Motor neuron (in vitro differentiated cells): ENCODE measurements at regions not wholly inside any gene's neighbourhood (a gene's known extent, or its start where the extent isn't known, plus 50 kb on each side); places are given as distances from the start of the nearest gene placed in this dataset.
A peak's percentile ranks its signal among the peaks of the same experiment; 100 is the strongest.
"Not testable (repeated sequence)": the region's sequence is repeated elsewhere in the genome, so short reads cannot be mapped to it uniquely, and the experiment has no call there.

Experiments
- ATAC-seq, 8 experiments: fragments of 200-7000 bp; cut with Tn5 transposase; replicated peaks in 6 of 8; 2 replicates each; pipeline ENCODE4 v1.8.0; 2021; ENCODE audit warnings: mild to moderate bottlenecking in 8 of 8, moderate library complexity in 8 of 8
- H3K27ac ChIP-seq, 2 donors: fragments of 250-450 bp; sonication (Bioruptor Pico); 2 replicates each; pipeline ENCODE4 v1.9.0; 2021; ENCODE audit warnings: antibody characterized with exemption in 2 of 2, mild to moderate bottlenecking in 2 of 2, moderate library complexity in 1 of 2
- H3K4me1 ChIP-seq, 2 donors: fragments of 250-450 bp; sonication (Bioruptor Pico); replicated peaks in 1 of 2; 2 replicates each; pipeline ENCODE4 v1.6.1; 2021; ENCODE audit warnings: antibody characterized with exemption in 2 of 2, mild to moderate bottlenecking in 2 of 2, moderate library complexity in 1 of 2
- H3K4me3 ChIP-seq, 5 donors: fragments of 250-450 bp; sonication (Bioruptor Pico); 2 replicates each; pipeline ENCODE4 v1.9.0; 2021; ENCODE audit warnings: antibody characterized with exemption in 5 of 5, mild to moderate bottlenecking in 5 of 5, moderate library complexity in 4 of 5
- WGBS, 10 experiments: fragments of 450-650 bp; shearing (Covaris generic); methylation state at CpG; one replicate each; pipeline ENCODE4 v1.0.0; 2022; 5-methylcytosine and 5-hydroxymethylcytosine counted together
- in situ Hi-C, 9 experiments: fragments of 400-800 bp; cut with MboI; loops; one replicate each; pipeline ENCODE4 v1.15.0; 2021; ENCODE audit warnings: low sequenced_read_pairs in 9 of 9, low pct_unique_long_range_greater_than_20kb in 2 of 9; ENCODE audit not compliant: unreplicated experiment in 9 of 9

DNA sequence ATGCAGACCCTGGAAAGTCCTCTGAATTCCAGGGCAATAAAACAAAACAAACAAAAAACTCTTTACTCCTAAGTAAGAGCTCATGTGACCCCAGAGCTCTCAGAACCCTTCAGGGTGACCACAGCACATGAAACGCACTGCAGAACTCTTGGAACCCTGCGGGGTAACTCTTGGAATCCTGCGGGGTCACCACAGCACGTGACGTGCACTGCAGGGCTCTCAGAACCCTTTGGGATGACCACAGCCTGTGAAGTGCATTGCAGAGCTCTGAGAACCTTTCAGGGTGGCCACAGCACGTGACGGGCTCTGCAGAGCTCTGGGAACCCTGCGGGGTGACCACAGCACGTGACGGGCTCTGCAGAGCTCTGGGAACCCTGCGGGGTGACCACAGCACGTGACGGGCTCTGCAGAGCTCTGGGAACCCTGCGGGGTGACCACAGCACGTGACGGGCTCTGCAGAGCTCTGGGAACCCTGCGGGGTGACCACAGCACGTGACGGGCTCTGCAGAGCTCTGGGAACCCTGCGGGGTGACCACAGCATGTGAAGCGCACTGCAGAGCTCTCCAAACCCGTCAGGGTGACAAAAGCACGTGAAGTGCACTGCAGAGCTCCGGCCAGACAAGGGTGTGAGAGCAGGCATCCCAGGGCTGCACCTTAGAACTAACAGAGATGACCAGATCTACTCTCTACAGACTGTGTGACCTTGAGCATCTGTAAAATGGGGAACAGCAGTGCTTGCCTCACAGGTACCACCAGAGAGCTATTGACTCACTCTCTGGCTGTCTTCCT lies 110.1 kb downstream of the ADRA2C start:
- ATAC-seq, H3K4me1 ChIP-seq, H3K27ac ChIP-seq, H3K4me3 ChIP-seq, in situ Hi-C loops: not testable (repeated sequence)
- 60 to 100% (median 76%) methylated on average over 1 to 4 of the region's 24 CpGs; no CpG with 5 or more reads in 6 of the 10 experiments for WGBS, 10 experiments

DNA sequence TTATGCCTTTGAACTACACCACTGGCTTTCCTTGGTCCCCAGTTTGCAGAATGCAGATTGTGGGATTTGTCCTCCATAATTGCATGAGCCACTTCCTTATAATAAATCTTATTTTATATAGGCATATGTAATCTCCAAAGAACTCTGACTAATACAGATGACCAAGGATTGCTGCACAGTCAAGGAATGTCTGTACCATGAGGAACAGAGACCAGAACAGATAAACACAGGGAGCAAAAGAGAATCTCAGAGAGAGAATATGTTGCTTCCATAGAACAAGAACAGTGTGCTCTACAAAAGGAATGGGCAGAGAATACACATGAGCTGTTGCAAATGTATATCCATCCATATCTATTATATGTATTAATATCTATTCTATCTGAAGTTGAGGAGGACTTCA lies 111.1 kb downstream of the ADRA2C start:
- Histone ChIP-seq H3K4me3 (no peak overlapping the region), H3K4me1 (peaks cover 2 to 4% of the 10 kb centered on the region in 2 donors), H3K27ac (no peak overlapping the region)
- no peak for ATAC-seq
- in situ Hi-C loops, result no loop called here

DNA sequence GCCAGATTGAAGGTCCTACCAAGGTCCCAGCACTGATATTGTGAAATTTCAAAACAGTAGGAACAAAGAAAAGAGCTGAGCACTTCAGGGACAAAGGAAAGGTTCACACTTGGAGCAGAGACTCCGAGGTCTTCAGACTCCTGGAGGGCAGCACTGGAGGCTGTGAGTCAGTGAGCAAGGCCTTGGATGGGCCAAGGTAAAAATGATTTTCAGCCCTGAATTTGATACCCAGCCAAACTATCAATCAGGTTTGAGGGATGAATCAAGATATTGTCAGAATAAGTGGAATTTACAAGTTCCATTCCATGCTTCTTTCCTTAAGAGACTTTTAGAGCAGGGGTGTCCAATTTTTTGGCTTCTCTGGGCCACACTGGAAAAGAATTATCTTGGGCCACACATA lies 111.7 kb downstream of the ADRA2C start:
- 0 to 86% (median 62%) methylated on average over 1 of the region's 1 CpG; no CpG with 5 or more reads in 4 of the 10 experiments for WGBS, 10 experiments
- ATAC-seq, result no peak
- Histone ChIP-seq H3K27ac (no peak overlapping the region), H3K4me3 (no peak overlapping the region), H3K4me1 (peaks cover 2 to 4% of the 10 kb centered on the region in 2 donors)
- in situ Hi-C loops, result no loop called here

DNA sequence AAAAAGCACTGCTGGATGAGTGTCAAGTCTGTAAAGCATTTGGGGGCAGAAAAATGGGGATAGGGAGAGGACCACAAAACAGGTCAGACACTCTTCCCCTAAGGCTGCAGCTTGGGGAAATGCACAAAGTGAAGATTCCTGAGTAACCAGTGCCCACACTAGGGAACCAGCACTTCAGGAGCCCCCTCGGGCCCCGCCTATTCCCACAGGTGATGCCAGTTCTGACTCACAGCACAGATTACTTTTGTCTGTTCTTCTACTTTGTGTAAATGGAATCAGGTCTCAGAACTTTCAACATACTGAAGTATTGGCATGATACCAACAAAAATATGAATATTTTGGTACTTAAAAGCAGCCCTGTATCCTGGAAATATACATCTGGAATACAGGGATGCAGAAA lies 112.5 kb downstream of the ADRA2C start:
- WGBS, 10 experiments, result 20 to 100% (median 87%) methylated on average over 2 of the region's 2 CpGs; no CpG with 5 or more reads in 4 of the 10 experiments
- Histone ChIP-seq H3K4me3 (no peak overlapping the region), H3K27ac (no peak overlapping the region), H3K4me1 (peaks cover 0 to 4% of the 10 kb centered on the region in 2 donors)
- ATAC-seq, result no peak
- in situ Hi-C loops, result no loop called here

DNA sequence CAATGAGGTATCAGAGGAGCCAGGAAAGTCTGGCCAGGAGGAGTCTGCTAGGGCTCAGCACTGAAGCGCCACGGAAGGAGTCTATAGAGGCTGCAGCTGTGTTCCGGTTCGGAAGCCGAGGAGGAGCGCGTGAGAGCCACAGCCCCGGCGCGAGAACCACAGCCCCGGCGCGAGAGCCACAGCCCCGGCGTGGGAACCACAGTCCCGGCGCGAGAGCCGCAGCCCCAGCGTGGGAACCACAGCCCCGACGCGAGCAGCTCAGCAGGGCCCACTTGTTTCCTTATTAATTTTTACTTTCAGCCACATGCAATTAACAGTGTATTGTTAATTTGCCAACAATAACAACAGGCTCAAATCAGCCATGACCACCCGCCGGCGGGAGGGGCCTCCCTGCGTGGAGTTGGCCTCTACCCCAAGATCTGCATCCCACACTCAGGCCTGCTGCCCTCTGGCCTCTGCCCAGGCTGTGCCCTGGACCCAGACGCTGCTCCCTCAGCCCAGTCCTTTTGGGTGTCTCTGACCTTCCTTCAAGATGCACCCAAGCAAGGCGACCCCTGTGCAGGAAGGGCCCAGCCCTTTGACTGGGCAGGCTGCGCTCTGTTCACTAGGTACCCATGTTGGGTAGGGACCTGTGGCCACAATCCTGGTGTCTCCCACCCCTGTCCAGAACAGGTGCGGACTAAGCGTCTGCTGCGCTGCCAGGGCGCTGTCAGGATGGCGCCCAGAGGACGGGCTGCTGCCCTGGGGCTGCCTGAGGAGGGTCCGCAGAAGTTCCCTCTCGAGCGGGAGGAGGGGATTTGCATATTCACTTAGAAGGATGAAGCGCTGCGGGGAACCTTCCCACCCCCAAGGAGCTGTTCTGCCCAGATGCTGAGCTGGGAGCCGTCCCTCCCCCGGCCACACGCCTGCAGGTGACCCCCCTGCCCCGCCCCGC lies 113.8 kb downstream of the ADRA2C start:
- in situ Hi-C loops, result no loop called here
- H3K4me1 ChIP-seq, result peaks cover 0 to 4% of the 10 kb centered on the region in 2 donors
- peak in 7 of 8 experiments; percentile 43 to 82 (median 75) for ATAC-seq
- 0 to 88% (median 57%) methylated on average over 2 to 22 of the region's 46 CpGs; no CpG with 5 or more reads in 4 of the 10 experiments for WGBS, 10 experiments
- H3K4me3 ChIP-seq, result peak overlapping the region in 2 of 5 donors; percentile 8 to 19
- no peak overlapping the region for H3K27ac ChIP-seq

DNA sequence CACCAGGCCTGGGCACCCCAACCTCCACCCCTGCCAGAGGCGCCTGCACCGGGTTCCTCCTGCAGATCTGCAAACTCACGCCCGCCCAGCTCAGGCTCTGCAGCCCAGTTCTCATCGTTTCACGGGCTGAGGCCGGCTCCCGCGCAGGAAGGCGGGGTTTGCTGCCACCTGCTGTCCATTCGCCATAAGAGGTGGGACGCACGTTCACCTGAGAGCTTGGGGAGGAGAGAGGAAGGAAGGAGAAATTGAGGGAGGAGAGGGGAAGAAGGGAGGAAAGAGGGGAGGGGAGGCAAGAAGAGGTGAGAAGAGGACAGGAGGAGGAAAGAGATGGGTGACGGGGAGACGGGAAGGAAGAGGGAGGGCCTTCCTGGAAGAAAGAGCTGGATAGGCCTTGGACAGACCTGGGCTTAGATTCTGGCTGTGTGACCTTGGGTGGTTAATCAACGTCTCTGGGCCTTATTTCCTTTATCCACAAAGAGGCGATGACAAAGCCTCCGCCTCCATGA lies 114.5 kb downstream of the ADRA2C start:
- H3K4me1 ChIP-seq, result peaks cover 0 to 4% of the 10 kb centered on the region in 2 donors
- H3K4me3 ChIP-seq, result peak overlapping the region in 2 of 5 donors; percentile 8 to 19
- peak; percentile 91 to 99 (median 96) for ATAC-seq
- H3K27ac ChIP-seq, result no peak overlapping the region
- 0 to 27% methylated on average over 1 to 3 of the region's 18 CpGs; no CpG with 5 or more reads in 8 of the 10 experiments for WGBS, 10 experiments
- in situ Hi-C loops, result no loop called here

DNA sequence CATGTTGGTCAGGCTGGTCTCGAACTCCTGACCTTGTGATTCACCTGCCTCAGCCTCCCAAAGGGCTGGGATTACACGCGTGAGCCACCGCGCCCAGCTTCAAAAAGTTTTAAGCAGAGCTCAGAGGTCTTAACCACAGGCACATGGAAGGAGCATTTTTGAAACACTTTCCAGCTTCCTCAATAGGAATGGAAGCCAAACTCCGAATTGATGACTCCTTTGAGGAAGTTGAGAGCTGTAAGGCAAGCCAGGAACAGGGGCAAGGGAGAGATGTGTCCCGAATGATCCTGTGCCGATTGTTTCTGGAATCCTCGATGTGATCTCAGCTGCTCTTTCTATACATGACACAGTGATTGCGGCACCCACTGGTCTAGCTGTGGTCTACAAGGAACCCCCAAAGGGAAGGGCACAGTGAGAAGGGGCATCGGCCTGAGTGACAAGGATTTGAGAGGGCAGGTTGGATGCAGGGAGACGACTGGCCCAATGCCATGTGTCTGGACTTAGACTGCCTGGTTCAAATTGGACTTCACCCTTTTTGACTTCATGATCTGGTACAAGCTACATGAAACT lies 116.2 kb downstream of the ADRA2C start:
- WGBS, 10 experiments, result 6 to 75% methylated on average over 6 to 7 of the region's 12 CpGs; no CpG with 5 or more reads in 8 of the 10 experiments
- in situ Hi-C loops, result not testable (repeated sequence)

DNA sequence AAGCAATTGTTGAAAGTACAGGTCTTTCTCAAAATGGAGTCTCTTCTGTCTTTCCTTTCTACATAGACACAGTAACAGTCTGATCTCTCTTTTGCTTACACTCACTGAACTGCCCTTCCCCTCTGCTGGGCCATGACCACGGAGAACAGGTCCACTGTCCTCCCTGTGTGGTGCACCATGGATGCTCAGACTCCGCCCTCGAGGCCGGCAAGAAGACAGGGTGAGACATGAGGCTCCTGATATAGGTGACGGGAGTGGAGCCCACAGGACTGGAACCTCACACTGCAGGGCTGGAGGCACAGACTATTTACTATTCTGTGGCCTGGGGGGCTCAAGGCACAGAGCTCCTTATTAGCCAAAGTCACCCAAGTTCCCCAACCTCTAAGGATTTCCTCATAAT lies 118.1 kb downstream of the ADRA2C start:
- H3K27ac ChIP-seq, H3K4me1 ChIP-seq, H3K4me3 ChIP-seq, in situ Hi-C loops, ATAC-seq: not testable (repeated sequence)
- WGBS, 10 experiments, result 75% methylated on average over 5 of the region's 5 CpGs; no CpG with 5 or more reads in 9 of the 10 experiments

More for the DNA sequence above, 116.2 kb downstream of the ADRA2C start:
- H3K4me3 ChIP-seq, H3K27ac ChIP-seq, ATAC-seq, H3K4me1 ChIP-seq: not testable (repeated sequence)

DNA sequence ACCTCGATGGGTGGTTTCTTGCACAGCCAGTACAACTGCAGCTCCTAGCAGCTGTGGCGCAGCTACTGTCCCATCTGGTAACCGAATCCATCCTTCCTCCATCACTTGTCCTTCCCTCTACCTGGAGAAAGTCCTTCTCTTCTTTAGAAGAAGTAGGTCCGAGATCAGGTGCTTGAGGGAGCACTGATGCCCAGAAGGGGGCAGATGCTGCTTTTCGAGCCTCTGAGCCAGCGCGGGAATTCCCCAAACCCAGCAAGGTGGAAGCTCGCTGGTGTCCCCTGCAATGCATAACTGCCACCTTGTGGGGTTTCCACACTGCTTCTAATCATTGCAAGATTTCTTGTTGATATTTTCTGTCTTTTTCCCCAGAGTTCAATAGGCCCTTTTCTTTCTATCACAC lies 127.4 kb downstream of the ADRA2C start:
- 10 to 60% methylated on average over 1 to 2 of the region's 8 CpGs; no CpG with 5 or more reads in 8 of the 10 experiments for WGBS, 10 experiments

DNA sequence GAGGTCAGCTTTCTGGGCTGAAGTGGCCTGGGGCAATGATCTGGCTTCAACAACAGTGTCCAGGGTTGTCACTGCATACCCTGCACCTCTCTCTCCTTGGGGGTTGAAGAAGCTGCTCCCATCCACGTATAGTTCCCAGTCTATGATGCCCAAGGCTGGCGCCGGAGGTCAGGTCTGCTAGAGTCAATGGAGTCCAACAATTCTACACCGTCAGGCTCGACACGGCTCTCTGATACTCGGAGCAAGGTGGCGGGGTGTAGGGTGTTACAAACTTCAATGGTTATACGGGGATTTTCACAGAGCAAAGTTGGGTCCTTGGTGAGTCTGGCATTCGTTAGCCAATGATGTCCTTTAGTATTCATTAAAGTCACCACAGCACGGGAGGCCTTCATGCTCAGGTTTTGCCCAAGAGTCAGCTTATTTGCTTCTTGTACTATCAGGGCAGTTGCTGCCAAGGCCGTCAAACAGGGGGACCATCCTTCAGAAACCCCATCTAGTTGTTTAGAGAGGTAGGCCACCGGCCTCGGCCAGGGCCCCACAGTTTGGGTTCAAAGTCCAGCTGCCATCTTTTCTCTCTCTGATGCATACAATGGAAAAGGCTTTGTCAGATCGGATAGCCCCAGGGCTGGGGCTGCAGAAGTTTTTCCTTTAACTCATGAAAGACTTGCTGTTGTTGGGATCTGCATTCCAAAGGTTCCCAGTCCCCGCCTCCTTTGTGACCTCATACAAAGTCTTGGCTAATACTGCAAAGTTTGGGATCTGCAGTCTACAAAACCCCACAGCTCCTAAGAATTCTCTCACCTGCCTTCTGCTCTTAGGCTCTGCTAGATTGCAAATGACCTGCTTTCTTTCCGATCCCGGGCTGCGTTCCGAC lies 128.1 kb downstream of the ADRA2C start:
- H3K4me1 ChIP-seq, H3K4me3 ChIP-seq, ATAC-seq, H3K27ac ChIP-seq, in situ Hi-C loops: not testable (repeated sequence)
- 36 to 100% (median 82%) methylated on average over 2 to 13 of the region's 20 CpGs; no CpG with 5 or more reads in 4 of the 10 experiments for WGBS, 10 experiments

More for the DNA sequence above, 127.4 kb downstream of the ADRA2C start:
- in situ Hi-C loops, H3K27ac ChIP-seq, H3K4me3 ChIP-seq, H3K4me1 ChIP-seq, ATAC-seq: not testable (repeated sequence)

DNA sequence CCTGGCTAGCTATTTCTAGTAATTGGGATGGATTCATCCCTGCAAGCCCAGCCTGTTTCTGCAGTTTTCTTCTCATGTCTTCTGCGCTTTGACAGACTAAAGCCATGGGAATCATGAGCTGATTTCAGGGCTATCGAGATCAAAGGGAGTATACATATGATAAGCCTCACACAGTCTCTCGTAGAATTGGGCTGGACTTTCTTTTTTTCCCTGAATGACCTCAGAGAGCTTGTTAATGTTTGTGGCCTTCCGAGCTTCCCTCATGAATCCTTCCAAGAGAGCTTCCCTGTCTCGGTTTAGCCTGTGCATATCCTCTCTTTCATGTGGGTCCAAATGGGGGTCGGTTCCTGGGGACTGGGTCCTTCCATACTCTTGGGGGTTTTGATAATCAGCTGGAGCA lies 130.3 kb downstream of the ADRA2C start:
- WGBS, 10 experiments, result 40 to 86% (median 76%) methylated on average over 1 to 5 of the region's 6 CpGs; no CpG with 5 or more reads in 3 of the 10 experiments
- H3K4me3 ChIP-seq, result no peak overlapping the region
- no peak overlapping the region for H3K27ac ChIP-seq
- no peak for ATAC-seq
- in situ Hi-C loops, result no loop called here
- H3K4me1 ChIP-seq, result no peaks in the 10 kb centered on the region
